WTC11 (cell line): ENCODE measurements at regions not wholly inside any gene's neighbourhood (a gene's known extent, or its start where the extent isn't known, plus 50 kb on each side); places are given as distances from the start of the nearest gene placed in this dataset.
A peak's percentile ranks its signal among the peaks of the same experiment; 100 is the strongest.

Experiments
- ATAC-seq: fragments of 200-7000 bp; cut with Tn5 transposase; 2 replicates; pipeline ENCODE4 v1.10.0; 2021; ENCODE audit warnings: mild to moderate bottlenecking, moderate library complexity
- CTCF ChIA-PET: fragments of 300-600 bp; sonication (Branson Sonifier 250); formaldehyde crosslinking; loops from one replicate; lab custom pipeline; 2021; ENCODE audit warnings: antibody characterized with exemption; lab: Charles Lee
- POLR2A ChIA-PET: fragments of 350-600 bp; sonication (Branson Sonifier 250); formaldehyde crosslinking; loops from one replicate; lab custom pipeline; 2021; ENCODE audit warnings: antibody characterized with exemption; lab: Charles Lee
- DNase-seq: peaks from one replicate; pipeline ENCODE4 v3.0.0; 2021; ENCODE audit warnings: low spot score
- H3K27ac Mint-ChIP-seq: 2 replicates; pipeline ENCODE4 v1.8.0; 2021; ENCODE audit warnings: mixed read lengths
- H3K27me3 Mint-ChIP-seq: 2 replicates; pipeline ENCODE4 v1.8.0; 2021; ENCODE audit warnings: low read depth, mild to moderate bottlenecking, moderate library complexity, mixed read lengths
- H3K36me3 Mint-ChIP-seq: 2 replicates; pipeline ENCODE4 v1.8.0; 2021; ENCODE audit warnings: mixed read lengths
- H3K4me1 Mint-ChIP-seq: 2 replicates; pipeline ENCODE4 v1.8.0; 2022; ENCODE audit warnings: mixed read lengths
- H3K4me3 Mint-ChIP-seq: 2 replicates; pipeline ENCODE4 v1.8.0; 2021; ENCODE audit warnings: mild to moderate bottlenecking, moderate library complexity, mixed read lengths
- H3K9me3 Mint-ChIP-seq: 2 replicates; pipeline ENCODE4 v1.8.0; 2021; ENCODE audit warnings: mixed read lengths
- CDX4 ChIP-seq: fragments of 250-450 bp; sonication (Bioruptor Pico); IDR thresholded peaks from 2 replicates; pipeline ENCODE4 v1.9.0; 2021; ENCODE audit warnings: moderate library complexity, mild to moderate bottlenecking, inconsistent platforms, borderline replicate concordance
- CREB1 ChIP-seq: sonication (generic); formaldehyde crosslinking; IDR thresholded peaks from 2 replicates; pipeline ENCODE4 v1.8.0; 2023; ENCODE audit warnings: mild to moderate bottlenecking, missing genetic modification reagents
- E2F1 ChIP-seq: sonication (generic); formaldehyde crosslinking; IDR thresholded peaks from 2 replicates; pipeline ENCODE4 v1.8.0; 2022; ENCODE audit warnings: mild to moderate bottlenecking, missing genetic modification reagents
- FOXK1 ChIP-seq: sonication (generic); formaldehyde crosslinking; IDR thresholded peaks from 2 replicates; pipeline ENCODE4 v1.8.0; 2022; ENCODE audit warnings: mild to moderate bottlenecking, moderate library complexity, missing genetic modification reagents
- MYBL2 ChIP-seq: sonication (generic); formaldehyde crosslinking; IDR thresholded peaks from 2 replicates; pipeline ENCODE4 v1.8.1; 2023; ENCODE audit warnings: mild to moderate bottlenecking, moderate library complexity, missing genetic modification reagents
- NFATC4 ChIP-seq: fragments of 250-450 bp; sonication (Bioruptor Pico); IDR thresholded peaks from 2 replicates; pipeline ENCODE4 v1.9.0; 2021; ENCODE audit warnings: mild to moderate bottlenecking
- NFE2L1 ChIP-seq: sonication (generic); formaldehyde crosslinking; IDR thresholded peaks from 2 replicates; pipeline ENCODE4 v1.8.1; 2023; ENCODE audit warnings: missing genetic modification reagents
- RORB ChIP-seq: fragments of 250-450 bp; sonication (Bioruptor Pico); IDR thresholded peaks from 2 replicates; pipeline ENCODE4 v1.9.0; 2021; ENCODE audit warnings: mild to moderate bottlenecking
- STAT6 ChIP-seq: sonication (generic); formaldehyde crosslinking; conservative IDR thresholded peaks from 2 replicates; pipeline ENCODE4 v1.8.1; 2023; ENCODE audit warnings: mild to moderate bottlenecking, low read depth, missing genetic modification reagents, moderate library complexity
- TCF7 ChIP-seq: sonication (generic); formaldehyde crosslinking; IDR thresholded peaks from 2 replicates; pipeline ENCODE4 v1.8.0; 2022; ENCODE audit warnings: mild to moderate bottlenecking, low read depth, missing genetic modification reagents, moderate library complexity
- ZNF121 ChIP-seq: sonication (generic); formaldehyde crosslinking; IDR thresholded peaks from 2 replicates; pipeline ENCODE4 v1.8.0; 2023; ENCODE audit warnings: missing genetic modification reagents
- TF ChIP-seq, protein P1 (sequence below): sonication (generic); formaldehyde crosslinking; IDR thresholded peaks from 2 replicates; pipeline ENCODE4 v1.8.1; 2022; ENCODE audit warnings: missing genetic modification reagents, borderline replicate concordance
- TF ChIP-seq, protein P2 (sequence below): sonication (generic); formaldehyde crosslinking; IDR thresholded peaks from 2 replicates; pipeline ENCODE4 v1.8.0; 2022; ENCODE audit warnings: mild to moderate bottlenecking, missing genetic modification reagents
- TF ChIP-seq, protein P3 (sequence below): fragments of 250-450 bp; sonication (Bioruptor Pico); IDR thresholded peaks from 2 replicates; pipeline ENCODE4 v1.9.0; 2021; ENCODE audit warnings: mild to moderate bottlenecking, borderline replicate concordance

GRCh38 chr6:106913111-106913510, 61.4 kb downstream of the CD24 start (continued):
- TF ChIP-seq CDX4 (CRISPR knock-in tag), result no peak
- TF ChIP-seq, protein P1, sequence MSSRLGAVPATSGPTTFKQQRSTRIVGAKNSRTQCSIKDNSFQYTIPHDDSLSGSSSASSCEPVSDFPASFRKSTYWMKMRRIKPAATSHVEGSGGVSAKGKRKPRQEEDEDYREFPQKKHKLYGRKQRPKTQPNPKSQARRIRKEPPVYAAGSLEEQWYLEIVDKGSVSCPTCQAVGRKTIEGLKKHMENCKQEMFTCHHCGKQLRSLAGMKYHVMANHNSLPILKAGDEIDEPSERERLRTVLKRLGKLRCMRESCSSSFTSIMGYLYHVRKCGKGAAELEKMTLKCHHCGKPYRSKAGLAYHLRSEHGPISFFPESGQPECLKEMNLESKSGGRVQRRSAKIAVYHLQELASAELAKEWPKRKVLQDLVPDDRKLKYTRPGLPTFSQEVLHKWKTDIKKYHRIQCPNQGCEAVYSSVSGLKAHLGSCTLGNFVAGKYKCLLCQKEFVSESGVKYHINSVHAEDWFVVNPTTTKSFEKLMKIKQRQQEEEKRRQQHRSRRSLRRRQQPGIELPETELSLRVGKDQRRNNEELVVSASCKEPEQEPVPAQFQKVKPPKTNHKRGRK (CRISPR knock-in tag), result no peak
- TF ChIP-seq FOXK1 (CRISPR knock-in tag), result no peak
- no peak for TF ChIP-seq TCF7 (CRISPR knock-in tag)
- TF ChIP-seq CREB1, result no peak
- TF ChIP-seq STAT6 (CRISPR knock-in tag), result no peak
- TF ChIP-seq NFE2L1 (CRISPR knock-in tag), result no peak
- TF ChIP-seq E2F1 (CRISPR knock-in tag), result no peak

GRCh38 chr6:106912091-106912490, 62.4 kb downstream of the CD24 start:
- TF ChIP-seq, protein P2, sequence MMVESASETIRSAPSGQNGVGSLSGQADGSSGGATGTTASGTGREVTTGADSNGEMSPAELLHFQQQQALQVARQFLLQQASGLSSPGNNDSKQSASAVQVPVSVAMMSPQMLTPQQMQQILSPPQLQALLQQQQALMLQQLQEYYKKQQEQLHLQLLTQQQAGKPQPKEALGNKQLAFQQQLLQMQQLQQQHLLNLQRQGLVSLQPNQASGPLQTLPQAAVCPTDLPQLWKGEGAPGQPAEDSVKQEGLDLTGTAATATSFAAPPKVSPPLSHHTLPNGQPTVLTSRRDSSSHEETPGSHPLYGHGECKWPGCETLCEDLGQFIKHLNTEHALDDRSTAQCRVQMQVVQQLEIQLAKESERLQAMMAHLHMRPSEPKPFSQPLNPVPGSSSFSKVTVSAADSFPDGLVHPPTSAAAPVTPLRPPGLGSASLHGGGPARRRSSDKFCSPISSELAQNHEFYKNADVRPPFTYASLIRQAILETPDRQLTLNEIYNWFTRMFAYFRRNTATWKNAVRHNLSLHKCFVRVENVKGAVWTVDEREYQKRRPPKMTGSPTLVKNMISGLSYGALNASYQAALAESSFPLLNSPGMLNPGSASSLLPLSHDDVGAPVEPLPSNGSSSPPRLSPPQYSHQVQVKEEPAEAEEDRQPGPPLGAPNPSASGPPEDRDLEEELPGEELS, result no peak
- Mint-ChIP-seq H3K4me1 (peaks cover 18% of the 10 kb centered on the region), H3K27ac (no peak overlapping the region), H3K4me3 (no peak overlapping the region), H3K27me3 (no peaks in the 10 kb centered on the region), H3K36me3 (peaks cover 26% of the 10 kb centered on the region), H3K9me3 (peaks cover 30% of the 10 kb centered on the region)
- no peak for ATAC-seq
- ChIA-PET POLR2A (no interaction called here), CTCF (no interaction called here)
- DNase-seq, result no peak

- Mint-ChIP-seq H3K27ac (no peak overlapping the region), H3K27me3 (no peaks in the 10 kb centered on the region), H3K4me1 (peaks cover 23% of the 10 kb centered on the region), H3K4me3 (no peak overlapping the region), H3K9me3 (peaks cover 24% of the 10 kb centered on the region), H3K36me3 (peaks cover 23% of the 10 kb centered on the region)
- CTCF ChIA-PET, result no interaction called here
- DNase-seq (no peak), ATAC-seq (peak; percentile 46)
- POLR2A ChIA-PET, result no interaction called here
- TF ChIP-seq MYBL2 (CRISPR knock-in tag) (no peak), NFATC4 (CRISPR knock-in tag) (no peak), ZNF121 (no peak), RORB (CRISPR knock-in tag) (no peak)
- TF ChIP-seq, protein P3, sequence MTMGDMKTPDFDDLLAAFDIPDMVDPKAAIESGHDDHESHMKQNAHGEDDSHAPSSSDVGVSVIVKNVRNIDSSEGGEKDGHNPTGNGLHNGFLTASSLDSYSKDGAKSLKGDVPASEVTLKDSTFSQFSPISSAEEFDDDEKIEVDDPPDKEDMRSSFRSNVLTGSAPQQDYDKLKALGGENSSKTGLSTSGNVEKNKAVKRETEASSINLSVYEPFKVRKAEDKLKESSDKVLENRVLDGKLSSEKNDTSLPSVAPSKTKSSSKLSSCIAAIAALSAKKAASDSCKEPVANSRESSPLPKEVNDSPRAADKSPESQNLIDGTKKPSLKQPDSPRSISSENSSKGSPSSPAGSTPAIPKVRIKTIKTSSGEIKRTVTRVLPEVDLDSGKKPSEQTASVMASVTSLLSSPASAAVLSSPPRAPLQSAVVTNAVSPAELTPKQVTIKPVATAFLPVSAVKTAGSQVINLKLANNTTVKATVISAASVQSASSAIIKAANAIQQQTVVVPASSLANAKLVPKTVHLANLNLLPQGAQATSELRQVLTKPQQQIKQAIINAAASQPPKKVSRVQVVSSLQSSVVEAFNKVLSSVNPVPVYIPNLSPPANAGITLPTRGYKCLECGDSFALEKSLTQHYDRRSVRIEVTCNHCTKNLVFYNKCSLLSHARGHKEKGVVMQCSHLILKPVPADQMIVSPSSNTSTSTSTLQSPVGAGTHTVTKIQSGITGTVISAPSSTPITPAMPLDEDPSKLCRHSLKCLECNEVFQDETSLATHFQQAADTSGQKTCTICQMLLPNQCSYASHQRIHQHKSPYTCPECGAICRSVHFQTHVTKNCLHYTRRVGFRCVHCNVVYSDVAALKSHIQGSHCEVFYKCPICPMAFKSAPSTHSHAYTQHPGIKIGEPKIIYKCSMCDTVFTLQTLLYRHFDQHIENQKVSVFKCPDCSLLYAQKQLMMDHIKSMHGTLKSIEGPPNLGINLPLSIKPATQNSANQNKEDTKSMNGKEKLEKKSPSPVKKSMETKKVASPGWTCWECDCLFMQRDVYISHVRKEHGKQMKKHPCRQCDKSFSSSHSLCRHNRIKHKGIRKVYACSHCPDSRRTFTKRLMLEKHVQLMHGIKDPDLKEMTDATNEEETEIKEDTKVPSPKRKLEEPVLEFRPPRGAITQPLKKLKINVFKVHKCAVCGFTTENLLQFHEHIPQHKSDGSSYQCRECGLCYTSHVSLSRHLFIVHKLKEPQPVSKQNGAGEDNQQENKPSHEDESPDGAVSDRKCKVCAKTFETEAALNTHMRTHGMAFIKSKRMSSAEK (CRISPR knock-in tag), result no peak
Measured at GRCh38 chr6:106910999-106911949, 63.3 kb downstream of the CD24 start.
